ENCODE measurements at regions not wholly inside any gene's neighbourhood (a gene's known extent, or its start where the extent isn't known, plus 50 kb on each side); places are given as distances from the start of the nearest gene placed in this dataset.

- no peak for TF ChIP-seq POLR2A (IDR thresholded peaks at IDR 0.05; ENCODE audit: extremely low read depth, insufficient read length)
- no peak for TF ChIP-seq CTCF (IDR thresholded peaks at IDR 0.05; ENCODE audit: low read depth, low read length)
- TF ChIP-seq MAX (IDR thresholded peaks at IDR 0.05; ENCODE audit: low read depth, low read length) = no peak
- TF ChIP-seq MYC (IDR thresholded peaks at IDR 0.05; ENCODE audit: low read depth, low read length) = no peak
Observed at GRCh38 chr4:130309221-130309620, 1213.3 kb downstream of the C4orf33 start.
